ENCODE measurements at regions not wholly inside any gene's neighbourhood (a gene's known extent, or its start where the extent isn't known, plus 50 kb on each side); places are given as distances from the start of the nearest gene placed in this dataset.

DNA sequence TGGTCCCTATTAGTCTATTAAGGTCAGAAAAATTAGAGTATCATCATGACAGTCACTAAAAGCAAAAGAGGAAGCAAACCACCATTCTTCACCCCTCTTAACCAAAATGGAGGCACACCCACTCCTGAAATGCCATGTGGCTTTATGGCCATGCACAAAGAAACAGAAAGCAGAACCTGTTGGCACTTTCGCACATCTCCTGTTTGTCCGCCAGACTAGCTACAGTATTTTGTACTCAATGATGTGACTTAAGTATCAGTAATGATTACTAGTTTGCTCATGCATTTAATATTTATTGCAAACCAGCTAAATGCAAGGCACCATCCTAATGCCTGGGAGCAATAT is 70.2 kb upstream of the GNAO1 start:
- no peaks in the 10 kb centered on the region for H3K36me3 ChIP-seq (ENCODE audit: control insufficient read depth, insufficient read depth, low read length)
- DNase-seq (ENCODE audit: extremely low read depth, insufficient read length), result no peak
- H3K4me3 ChIP-seq (replicated peaks; ENCODE audit: low read depth, low read length), result no peak overlapping the region
- TF ChIP-seq, protein P1, sequence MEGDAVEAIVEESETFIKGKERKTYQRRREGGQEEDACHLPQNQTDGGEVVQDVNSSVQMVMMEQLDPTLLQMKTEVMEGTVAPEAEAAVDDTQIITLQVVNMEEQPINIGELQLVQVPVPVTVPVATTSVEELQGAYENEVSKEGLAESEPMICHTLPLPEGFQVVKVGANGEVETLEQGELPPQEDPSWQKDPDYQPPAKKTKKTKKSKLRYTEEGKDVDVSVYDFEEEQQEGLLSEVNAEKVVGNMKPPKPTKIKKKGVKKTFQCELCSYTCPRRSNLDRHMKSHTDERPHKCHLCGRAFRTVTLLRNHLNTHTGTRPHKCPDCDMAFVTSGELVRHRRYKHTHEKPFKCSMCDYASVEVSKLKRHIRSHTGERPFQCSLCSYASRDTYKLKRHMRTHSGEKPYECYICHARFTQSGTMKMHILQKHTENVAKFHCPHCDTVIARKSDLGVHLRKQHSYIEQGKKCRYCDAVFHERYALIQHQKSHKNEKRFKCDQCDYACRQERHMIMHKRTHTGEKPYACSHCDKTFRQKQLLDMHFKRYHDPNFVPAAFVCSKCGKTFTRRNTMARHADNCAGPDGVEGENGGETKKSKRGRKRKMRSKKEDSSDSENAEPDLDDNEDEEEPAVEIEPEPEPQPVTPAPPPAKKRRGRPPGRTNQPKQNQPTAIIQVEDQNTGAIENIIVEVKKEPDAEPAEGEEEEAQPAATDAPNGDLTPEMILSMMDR (IDR thresholded peaks at IDR 0.05; ENCODE audit: insufficient read depth, low read length, poor library complexity, severe bottlenecking), result no peak
- H3K27me3 ChIP-seq (replicated peaks; ENCODE audit: control insufficient read depth, insufficient read depth, low read length), result no peaks in the 10 kb centered on the region

DNA sequence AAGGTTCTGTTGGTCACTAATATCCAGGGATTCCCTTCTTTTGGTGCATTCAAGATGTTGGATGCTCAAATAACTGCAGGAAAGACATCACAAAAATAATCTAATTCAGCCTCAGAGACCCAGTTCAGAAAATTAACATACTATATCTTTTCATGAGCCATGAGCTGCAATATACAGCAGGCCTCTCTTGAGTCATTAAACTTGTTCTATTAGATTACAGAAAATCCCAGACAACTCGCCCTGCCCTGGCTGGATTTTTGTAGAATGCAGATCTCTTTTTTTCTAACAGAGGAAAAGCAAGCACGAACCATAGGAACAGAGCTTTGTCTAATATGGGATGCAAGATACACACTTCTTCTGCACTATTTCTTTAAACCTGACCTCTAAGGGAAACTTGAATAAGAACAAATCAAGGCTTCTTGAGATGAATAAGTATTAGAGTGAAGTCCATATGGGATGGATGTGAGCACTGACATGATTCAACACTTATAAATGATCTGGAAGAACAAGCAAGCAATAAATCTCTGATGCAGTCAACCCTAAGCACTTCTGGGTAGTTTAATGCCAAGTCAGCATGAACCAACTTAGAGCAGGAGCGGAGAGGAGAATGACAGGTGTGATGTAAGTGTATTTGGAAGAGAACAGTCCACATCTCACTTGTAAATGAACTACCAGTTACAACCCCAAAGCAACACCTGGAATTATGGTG is 70.7 kb upstream of the GNAO1 start:
- Histone ChIP-seq H3K27me3 (replicated peaks; ENCODE audit: control insufficient read depth, insufficient read depth, low read length) (no peaks in the 10 kb centered on the region), H3K36me3 (ENCODE audit: control insufficient read depth, insufficient read depth, low read length) (no peaks in the 10 kb centered on the region), H3K4me3 (replicated peaks; ENCODE audit: low read depth, low read length) (no peak overlapping the region)
- TF ChIP-seq, protein P1 (IDR thresholded peaks at IDR 0.05; ENCODE audit: insufficient read depth, low read length, poor library complexity, severe bottlenecking), result no peak
- DNase-seq (ENCODE audit: extremely low read depth, insufficient read length), result no peak

DNA sequence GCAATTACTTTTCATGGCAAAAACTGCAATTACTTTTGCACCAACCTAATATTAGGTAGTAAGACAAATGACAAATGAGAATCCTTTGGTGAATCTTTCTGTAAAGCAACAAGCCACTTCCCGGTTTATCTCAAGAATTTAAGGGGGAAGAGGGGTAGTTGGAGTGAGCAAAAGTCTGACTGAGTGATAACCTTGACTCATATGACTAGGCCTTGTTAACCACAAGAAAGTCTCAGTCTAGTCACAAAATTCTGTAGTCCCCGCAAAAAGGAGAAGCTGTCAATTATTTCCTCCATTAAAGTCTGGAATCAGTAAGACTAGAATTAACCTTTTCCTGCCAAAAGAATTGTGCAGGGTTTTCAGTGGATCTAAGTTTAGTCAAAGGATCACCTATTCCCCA is 72.2 kb upstream of the GNAO1 start:
- TF ChIP-seq, protein P1 (IDR thresholded peaks at IDR 0.05; ENCODE audit: insufficient read depth, low read length, poor library complexity, severe bottlenecking), result no peak

DNA sequence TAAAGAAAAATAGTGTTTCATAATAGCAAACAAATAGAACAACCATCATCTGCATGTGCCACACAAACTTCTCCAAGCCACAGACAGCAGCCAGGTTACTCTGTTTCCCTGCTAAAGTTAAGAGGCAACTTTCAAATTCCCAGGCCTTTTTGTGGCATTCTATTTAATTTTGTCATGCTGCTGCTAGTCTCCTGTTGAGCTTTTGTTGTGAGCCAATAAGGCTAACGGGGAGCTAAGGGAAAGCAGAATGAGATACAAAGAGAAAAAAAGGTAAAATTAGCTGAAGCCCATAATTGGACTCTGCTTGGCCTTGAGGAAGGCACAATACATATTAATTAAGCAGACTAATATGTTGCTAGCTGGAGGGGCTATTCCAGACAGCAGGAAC is 74.7 kb upstream of the GNAO1 start:
- Histone ChIP-seq H3K36me3 (ENCODE audit: control insufficient read depth, insufficient read depth, low read length) (no peaks in the 10 kb centered on the region), H3K4me3 (replicated peaks; ENCODE audit: low read depth, low read length) (no peak overlapping the region), H3K27me3 (replicated peaks; ENCODE audit: control insufficient read depth, insufficient read depth, low read length) (no peaks in the 10 kb centered on the region; the same call in 1 of the 2 replicates)
- TF ChIP-seq, protein P1 (IDR thresholded peaks at IDR 0.05; ENCODE audit: insufficient read depth, low read length, poor library complexity, severe bottlenecking), result no peak
- no peak for DNase-seq (ENCODE audit: extremely low read depth, insufficient read length)

More for the DNA sequence above, 72.2 kb upstream of the GNAO1 start:
- peak; percentile 9 for DNase-seq (ENCODE audit: extremely low read depth, insufficient read length)
- Histone ChIP-seq H3K4me3 (replicated peaks; ENCODE audit: low read depth, low read length) (no peak overlapping the region), H3K27me3 (replicated peaks; ENCODE audit: control insufficient read depth, insufficient read depth, low read length) (no peaks in the 10 kb centered on the region), H3K36me3 (ENCODE audit: control insufficient read depth, insufficient read depth, low read length) (no peaks in the 10 kb centered on the region)

DNA sequence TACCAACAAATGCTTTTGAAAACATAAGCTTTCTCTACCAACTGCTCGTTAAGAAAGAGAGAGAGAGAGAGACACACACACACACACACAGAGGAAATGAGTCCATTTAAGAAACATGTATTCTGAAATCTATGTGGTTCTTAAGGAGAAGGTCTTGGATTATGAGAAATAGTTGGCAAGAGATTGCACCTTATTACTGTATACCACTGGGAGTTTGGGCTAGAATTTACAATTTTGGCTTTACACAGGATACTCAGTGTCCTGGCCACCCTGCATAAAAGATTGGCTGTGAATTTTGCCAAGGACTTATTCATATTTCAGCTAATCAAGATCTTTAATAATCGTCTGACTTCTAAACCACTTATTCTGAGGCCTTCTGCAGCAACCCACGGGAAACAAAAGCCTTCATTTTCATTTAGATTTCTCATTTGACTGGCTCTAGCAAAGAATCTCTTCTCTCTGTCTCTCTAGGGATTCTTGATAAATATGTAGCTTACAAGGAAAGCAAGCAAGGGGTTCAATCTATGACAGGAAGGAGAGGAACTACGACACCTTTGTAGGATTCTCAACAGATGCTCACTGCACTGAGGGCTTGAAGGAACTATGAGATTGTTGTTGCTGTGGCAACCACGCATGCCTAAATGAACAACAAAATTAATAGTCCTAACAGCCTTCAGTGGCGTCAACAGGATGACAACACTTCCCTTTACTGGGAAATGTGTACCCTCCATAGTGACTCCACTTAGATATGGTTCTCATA is 75.3 kb upstream of the GNAO1 start:
- Histone ChIP-seq H3K36me3 (ENCODE audit: control insufficient read depth, insufficient read depth, low read length) (no peaks in the 10 kb centered on the region), H3K4me3 (replicated peaks; ENCODE audit: low read depth, low read length) (no peak overlapping the region), H3K27me3 (replicated peaks; ENCODE audit: control insufficient read depth, insufficient read depth, low read length) (no peaks in the 10 kb centered on the region; the same call in 1 of the 2 replicates)
- TF ChIP-seq, protein P1 (IDR thresholded peaks at IDR 0.05; ENCODE audit: insufficient read depth, low read length, poor library complexity, severe bottlenecking), result no peak
- no peak for DNase-seq (ENCODE audit: extremely low read depth, insufficient read length)

Data from GM06990 (cell line).